K562 (cell line): ENCODE measurements at regions not wholly inside any gene's neighbourhood (a gene's known extent, or its start where the extent isn't known, plus 50 kb on each side); places are given as distances from the start of the nearest gene placed in this dataset.

ENCODE experiments used
- BRCA1 ChIP-seq, 2 experiments: fragments of 450-650 bp in 1 of 2; sonication (generic) in 1 of 2; formaldehyde crosslinking in 1 of 2; IDR thresholded peaks; 2 replicates each; pipeline versions ENCODE4 v1.5.0 to v1.6.1; 2017 to 2020; ENCODE audit warnings: mild to moderate bottlenecking in 1 of 2, missing genetic modification reagents in 1 of 2
- CBX8 ChIP-seq: fragments of 200-600 bp; sonication (generic); IDR thresholded peaks from 2 replicates; pipeline ENCODE4 v1.6.1; 2012; ENCODE audit warnings: borderline replicate concordance, mixed run types, low read depth, mild to moderate bottlenecking, moderate library complexity, mixed read lengths, low read length, control low read depth, inconsistent platforms; ENCODE audit not compliant: poor library complexity, severe bottlenecking; ENCODE audit errors: extremely low read depth
- CTCF ChIP-seq, 3 experiments: IDR thresholded peaks in 2 of 3; conservative IDR thresholded peaks in 1 of 3; 2 replicates each; pipeline ENCODE4 v1.5.1; 2011 to 2012; ENCODE audit warnings: low read length in 3 of 3, mild to moderate bottlenecking in 3 of 3, control low read depth in 2 of 3, improper control_type of control experiment in 1 of 3, inconsistent platforms in 1 of 3, low read depth in 1 of 3, mixed read lengths in 1 of 3, moderate library complexity in 1 of 3; ENCODE audit not compliant: insufficient read depth in 2 of 3
- E2F4 ChIP-seq: sonication (generic); formaldehyde crosslinking; IDR thresholded peaks from 2 replicates; pipeline ENCODE4 v1.8.0; 2022; ENCODE audit warnings: mild to moderate bottlenecking, low read depth, missing genetic modification reagents
- FOXP1 ChIP-seq: sonication (generic); formaldehyde crosslinking; IDR thresholded peaks from 2 replicates; pipeline ENCODE4 v1.8.0; 2022; ENCODE audit warnings: mild to moderate bottlenecking, missing genetic modification reagents
- KDM4B ChIP-seq, 2 experiments: fragments of 450-650 bp in 1 of 2; sonication (generic) in 1 of 2; IDR thresholded peaks; 2 replicates each; pipeline ENCODE4 v1.6.1; 2016 to 2017; ENCODE audit warnings: borderline replicate concordance in 2 of 2, antibody characterized with exemption in 1 of 2, low read depth in 1 of 2, mild to moderate bottlenecking in 1 of 2
- NR2C1 ChIP-seq, 2 experiments: fragments of 450-650 bp; IDR thresholded peaks; 2 replicates each; pipeline ENCODE4 v1.6.1; 2017; ENCODE audit warnings: mild to moderate bottlenecking in 2 of 2, antibody characterized with exemption in 1 of 2, inconsistent platforms in 1 of 2, missing compliant biosample characterization in 1 of 2, missing genetic modification characterization in 1 of 2
- PML ChIP-seq: IDR thresholded peaks from 2 replicates; pipeline ENCODE4 v1.6.1; 2012; ENCODE audit warnings: low read length, inconsistent platforms
- POLR2A ChIP-seq: fragments of 450-650 bp; conservative IDR thresholded peaks from 2 replicates; pipeline ENCODE4 v1.6.1; 2016
- ZKSCAN1 ChIP-seq: fragments of 150-350 bp; IDR thresholded peaks from 2 replicates; pipeline ENCODE4 v1.6.1; 2016; ENCODE audit warnings: low read depth, low read length
- ZNF551 ChIP-seq: fragments of 250-450 bp; sonication (Bioruptor Pico); IDR thresholded peaks from 2 replicates; pipeline ENCODE4 v1.5.0; 2021; ENCODE audit warnings: mild to moderate bottlenecking, moderate library complexity
- ZNF717 ChIP-seq: fragments of 250-450 bp; sonication (Bioruptor Pico); IDR thresholded peaks from 2 replicates; pipeline ENCODE4 v1.5.0; 2021
- ZZZ3 ChIP-seq: fragments of 450-650 bp; IDR thresholded peaks from 2 replicates; pipeline ENCODE4 v1.6.1; 2016; ENCODE audit warnings: antibody characterized with exemption, mild to moderate bottlenecking, moderate library complexity
- TF ChIP-seq, protein P1 (sequence below): sonication (generic); formaldehyde crosslinking; IDR thresholded peaks from 2 replicates; pipeline ENCODE4 v1.8.1; 2023; ENCODE audit warnings: mild to moderate bottlenecking, missing genetic modification reagents

GRCh38 chr3:23665741-23666140 is 140.0 kb upstream of the UBE2E1 start:
- no peak for TF ChIP-seq PML
- TF ChIP-seq, protein P1, sequence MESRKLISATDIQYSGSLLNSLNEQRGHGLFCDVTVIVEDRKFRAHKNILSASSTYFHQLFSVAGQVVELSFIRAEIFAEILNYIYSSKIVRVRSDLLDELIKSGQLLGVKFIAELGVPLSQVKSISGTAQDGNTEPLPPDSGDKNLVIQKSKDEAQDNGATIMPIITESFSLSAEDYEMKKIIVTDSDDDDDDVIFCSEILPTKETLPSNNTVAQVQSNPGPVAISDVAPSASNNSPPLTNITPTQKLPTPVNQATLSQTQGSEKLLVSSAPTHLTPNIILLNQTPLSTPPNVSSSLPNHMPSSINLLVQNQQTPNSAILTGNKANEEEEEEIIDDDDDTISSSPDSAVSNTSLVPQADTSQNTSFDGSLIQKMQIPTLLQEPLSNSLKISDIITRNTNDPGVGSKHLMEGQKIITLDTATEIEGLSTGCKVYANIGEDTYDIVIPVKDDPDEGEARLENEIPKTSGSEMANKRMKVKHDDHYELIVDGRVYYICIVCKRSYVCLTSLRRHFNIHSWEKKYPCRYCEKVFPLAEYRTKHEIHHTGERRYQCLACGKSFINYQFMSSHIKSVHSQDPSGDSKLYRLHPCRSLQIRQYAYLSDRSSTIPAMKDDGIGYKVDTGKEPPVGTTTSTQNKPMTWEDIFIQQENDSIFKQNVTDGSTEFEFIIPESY (CRISPR knock-in tag), result no peak
- no peak for TF ChIP-seq ZZZ3
- no peak for TF ChIP-seq POLR2A
- TF ChIP-seq BRCA1 (IDR thresholded peaks at IDR 0.05), result no peak
- no peak for TF ChIP-seq BRCA1 (CRISPR knock-in tag; IDR thresholded peaks at IDR 0.05)
- TF ChIP-seq ZNF717, result no peak
- TF ChIP-seq KDM4B (IDR thresholded peaks at IDR 0.05; ENCODE audit: borderline replicate concordance in 2 of 2, low read depth in 1 of 2), result no peak
- no peak for TF ChIP-seq CTCF (IDR thresholded peaks at IDR 0.05 in 2 of 3, conservative IDR thresholded peaks at IDR 0.05 in 1 of 3; ENCODE audit: insufficient read depth in 2 of 3, low read depth in 1 of 3, low read length in 3 of 3)
- TF ChIP-seq ZNF551 (CRISPR knock-in tag), result no peak
- no peak for TF ChIP-seq E2F4
- TF ChIP-seq ZKSCAN1, result no peak
- no peak for TF ChIP-seq CBX8
- TF ChIP-seq FOXP1 (CRISPR knock-in tag), result no peak
- TF ChIP-seq NR2C1 (IDR thresholded peaks at IDR 0.05), result no peak
- no peak for TF ChIP-seq NR2C1 (tag; IDR thresholded peaks at IDR 0.05)
